Ishikawa (cell line): ENCODE measurements at regions not wholly inside any gene's neighbourhood (a gene's known extent, or its start where the extent isn't known, plus 50 kb on each side); places are given as distances from the start of the nearest gene placed in this dataset.

ENCODE experiments used
- CEBPB ChIP-seq: IDR thresholded peaks from 2 replicates; pipeline ENCODE4 v1.6.1; 2012
- CREB1 ChIP-seq: IDR thresholded peaks from 2 replicates; pipeline ENCODE4 v1.6.1; 2012; ENCODE audit warnings: low read depth
- EGR1 ChIP-seq: IDR thresholded peaks from 2 replicates; pipeline ENCODE4 v1.6.1; 2012
- EP300 ChIP-seq: IDR thresholded peaks from 2 replicates; pipeline ENCODE4 v1.6.1; 2012; ENCODE audit warnings: borderline replicate concordance
- FOXM1 ChIP-seq: IDR thresholded peaks from 2 replicates; pipeline ENCODE4 v1.6.1; 2012; ENCODE audit warnings: low read depth, borderline replicate concordance
- NFIC ChIP-seq: IDR thresholded peaks from 2 replicates; pipeline ENCODE4 v1.6.1; 2012
- RAD21 ChIP-seq: IDR thresholded peaks from 2 replicates; pipeline ENCODE4 v1.6.1; 2012; ENCODE audit warnings: low read depth
- TAF1 ChIP-seq: IDR thresholded peaks from 2 replicates; pipeline ENCODE4 v1.6.1; 2012; ENCODE audit warnings: low read depth, mild to moderate bottlenecking
- TCF12 ChIP-seq: IDR thresholded peaks from 2 replicates; pipeline ENCODE4 v1.6.1; 2012; ENCODE audit warnings: low read depth
- TEAD4 ChIP-seq: IDR thresholded peaks from 2 replicates; pipeline ENCODE4 v1.6.1; 2012
- YY1 ChIP-seq: IDR thresholded peaks from 2 replicates; pipeline ENCODE4 v1.6.1; 2012; ENCODE audit warnings: low read depth
- TF ChIP-seq, protein P1 (sequence below): IDR thresholded peaks from 2 replicates; pipeline ENCODE4 v1.6.1; 2012
- TF ChIP-seq, protein P2 (sequence below): IDR thresholded peaks from 2 replicates; pipeline ENCODE4 v1.6.1; 2012; ENCODE audit warnings: low read depth, mild to moderate bottlenecking
- TF ChIP-seq, protein P3 (sequence below): IDR thresholded peaks from 2 replicates; pipeline ENCODE4 v1.6.1; 2012

DNA sequence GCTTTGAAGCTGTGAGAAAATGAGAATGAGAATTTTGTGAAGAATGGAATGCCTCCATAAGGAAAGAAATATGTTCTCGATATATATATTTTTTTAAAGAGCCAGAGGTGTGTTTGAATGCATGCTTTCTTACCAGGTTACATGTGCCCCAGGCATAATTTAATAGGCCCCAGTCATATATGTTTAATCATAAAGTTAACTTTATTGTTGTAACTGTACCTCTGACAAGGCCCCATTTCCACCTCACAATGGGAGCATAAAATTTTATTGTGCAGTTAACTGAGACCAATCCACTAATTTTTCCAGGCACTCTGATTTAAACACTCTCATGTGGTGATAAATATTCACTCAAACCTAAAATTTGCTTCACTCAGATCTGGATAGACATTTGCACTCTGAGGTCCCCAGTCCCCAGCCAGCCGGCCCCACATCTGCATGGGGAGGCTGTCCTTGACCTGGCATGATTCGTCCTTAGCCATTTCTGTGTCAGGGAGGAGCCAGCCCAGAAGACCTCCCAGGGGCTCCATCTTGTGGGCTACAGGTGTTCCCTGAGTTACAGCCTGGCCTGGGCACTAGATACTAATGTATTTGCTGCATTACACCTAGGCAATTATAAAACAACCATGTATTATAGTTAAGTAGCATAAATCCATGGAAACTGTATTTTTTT, 245.8 kb downstream of the MTRR start:
- TF ChIP-seq EGR1 (no peak), TAF1 (no peak), NFIC (no peak), TEAD4 (no peak), CEBPB (no peak), EP300 (no peak), CREB1 (no peak), RAD21 (no peak), TCF12 (no peak), YY1 (no peak), FOXM1 (no peak)
- TF ChIP-seq, protein P1, sequence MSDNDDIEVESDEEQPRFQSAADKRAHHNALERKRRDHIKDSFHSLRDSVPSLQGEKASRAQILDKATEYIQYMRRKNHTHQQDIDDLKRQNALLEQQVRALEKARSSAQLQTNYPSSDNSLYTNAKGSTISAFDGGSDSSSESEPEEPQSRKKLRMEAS = no peak
- TF ChIP-seq, protein P2, sequence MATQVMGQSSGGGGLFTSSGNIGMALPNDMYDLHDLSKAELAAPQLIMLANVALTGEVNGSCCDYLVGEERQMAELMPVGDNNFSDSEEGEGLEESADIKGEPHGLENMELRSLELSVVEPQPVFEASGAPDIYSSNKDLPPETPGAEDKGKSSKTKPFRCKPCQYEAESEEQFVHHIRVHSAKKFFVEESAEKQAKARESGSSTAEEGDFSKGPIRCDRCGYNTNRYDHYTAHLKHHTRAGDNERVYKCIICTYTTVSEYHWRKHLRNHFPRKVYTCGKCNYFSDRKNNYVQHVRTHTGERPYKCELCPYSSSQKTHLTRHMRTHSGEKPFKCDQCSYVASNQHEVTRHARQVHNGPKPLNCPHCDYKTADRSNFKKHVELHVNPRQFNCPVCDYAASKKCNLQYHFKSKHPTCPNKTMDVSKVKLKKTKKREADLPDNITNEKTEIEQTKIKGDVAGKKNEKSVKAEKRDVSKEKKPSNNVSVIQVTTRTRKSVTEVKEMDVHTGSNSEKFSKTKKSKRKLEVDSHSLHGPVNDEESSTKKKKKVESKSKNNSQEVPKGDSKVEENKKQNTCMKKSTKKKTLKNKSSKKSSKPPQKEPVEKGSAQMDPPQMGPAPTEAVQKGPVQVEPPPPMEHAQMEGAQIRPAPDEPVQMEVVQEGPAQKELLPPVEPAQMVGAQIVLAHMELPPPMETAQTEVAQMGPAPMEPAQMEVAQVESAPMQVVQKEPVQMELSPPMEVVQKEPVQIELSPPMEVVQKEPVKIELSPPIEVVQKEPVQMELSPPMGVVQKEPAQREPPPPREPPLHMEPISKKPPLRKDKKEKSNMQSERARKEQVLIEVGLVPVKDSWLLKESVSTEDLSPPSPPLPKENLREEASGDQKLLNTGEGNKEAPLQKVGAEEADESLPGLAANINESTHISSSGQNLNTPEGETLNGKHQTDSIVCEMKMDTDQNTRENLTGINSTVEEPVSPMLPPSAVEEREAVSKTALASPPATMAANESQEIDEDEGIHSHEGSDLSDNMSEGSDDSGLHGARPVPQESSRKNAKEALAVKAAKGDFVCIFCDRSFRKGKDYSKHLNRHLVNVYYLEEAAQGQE = no peak
- TF ChIP-seq, protein P3, sequence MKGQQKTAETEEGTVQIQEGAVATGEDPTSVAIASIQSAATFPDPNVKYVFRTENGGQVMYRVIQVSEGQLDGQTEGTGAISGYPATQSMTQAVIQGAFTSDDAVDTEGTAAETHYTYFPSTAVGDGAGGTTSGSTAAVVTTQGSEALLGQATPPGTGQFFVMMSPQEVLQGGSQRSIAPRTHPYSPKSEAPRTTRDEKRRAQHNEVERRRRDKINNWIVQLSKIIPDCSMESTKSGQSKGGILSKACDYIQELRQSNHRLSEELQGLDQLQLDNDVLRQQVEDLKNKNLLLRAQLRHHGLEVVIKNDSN = no peak
